Left renal cortex interstitium (tissue), 4 donors: ENCODE measurements at regions not wholly inside any gene's neighbourhood (a gene's known extent, or its start where the extent isn't known, plus 50 kb on each side); places are given as distances from the start of the nearest gene placed in this dataset.
"Not testable (repeated sequence)": the region's sequence is repeated elsewhere in the genome, so short reads cannot be mapped to it uniquely, and the experiment has no call there.

ENCODE experiments used
- DNase-seq, 4 donors: peaks; one replicate each; pipeline ENCODE4 v3.0.0-alpha.2; 2013; ENCODE audit warnings: low read depth in 4 of 4, low spot score in 2 of 4, missing footprints in 1 of 4

GRCh38 chr2:144131042-144131441 lies 388.9 kb downstream of the ZEB2 start:
- no peak for DNase-seq

- no peak for DNase-seq
These were observed 389.4 kb downstream of the ZEB2 start for GRCh38 chr2:144130551-144130950.

- DNase-seq, result no peak
These were observed 391.7 kb downstream of the ZEB2 start for GRCh38 chr2:144128130-144128746.

GRCh38 chr2:144127693-144128092 lies 392.2 kb downstream of the ZEB2 start:
- DNase-seq, result no peak

GRCh38 chr2:144126302-144126701 lies 393.6 kb downstream of the ZEB2 start:
- no peak for DNase-seq

- no peak for DNase-seq
These were observed 394.2 kb downstream of the ZEB2 start for GRCh38 chr2:144125751-144126150.

GRCh38 chr2:144124882-144125281 lies 395.0 kb downstream of the ZEB2 start:
- DNase-seq, result no peak

- DNase-seq, result no peak
These were observed 399.4 kb downstream of the ZEB2 start for GRCh38 chr2:144120487-144120886.

- DNase-seq, result no peak
These were observed 402.8 kb downstream of the ZEB2 start for GRCh38 chr2:144117086-144117485.

GRCh38 chr2:144115739-144116291 lies 404.1 kb downstream of the ZEB2 start:
- no peak for DNase-seq

- DNase-seq, result no peak
These were observed 405.2 kb downstream of the ZEB2 start for GRCh38 chr2:144114760-144115159.

- no peak for DNase-seq
These were observed 408.5 kb downstream of the ZEB2 start for GRCh38 chr2:144111437-144111836.

GRCh38 chr2:144106104-144106503 lies 413.8 kb downstream of the ZEB2 start:
- not testable (repeated sequence) for DNase-seq

- no peak for DNase-seq
These were observed 417.5 kb downstream of the ZEB2 start for GRCh38 chr2:144102386-144102785.

GRCh38 chr2:144099780-144100377 lies 420.0 kb downstream of the ZEB2 start:
- no peak for DNase-seq

- no peak for DNase-seq
These were observed 420.6 kb downstream of the ZEB2 start for GRCh38 chr2:144099340-144099739.

GRCh38 chr2:144097440-144098225 lies 422.3 kb downstream of the ZEB2 start:
- no peak for DNase-seq

GRCh38 chr2:144096531-144096930 lies 423.4 kb downstream of the ZEB2 start:
- DNase-seq, result no peak

- no peak for DNase-seq
These were observed 425.3 kb downstream of the ZEB2 start for GRCh38 chr2:144094408-144095151.

GRCh38 chr2:144091622-144092021 lies 428.3 kb downstream of the ZEB2 start:
- DNase-seq, result no peak

GRCh38 chr2:144088863-144089262 lies 431.1 kb downstream of the ZEB2 start:
- no peak for DNase-seq
